ENCODE measurements at regions not wholly inside any gene's neighbourhood (a gene's known extent, or its start where the extent isn't known, plus 50 kb on each side); places are given as distances from the start of the nearest gene placed in this dataset.

GRCh38 chr1:10960411-10961299, 51.8 kb upstream of the TARDBP start:
- no peak for TF ChIP-seq JUND (IDR thresholded peaks at IDR 0.05; ENCODE audit: low read depth)
- in situ Hi-C loops (cut with HindIII; ENCODE audit: low pct_unique_long_range_greater_than_20kb, low sequenced_read_pairs) = no loop called here
- peak; percentile 67 to 78 for DNase-seq (ENCODE audit: low read depth in 1 of 2, low spot score in 1 of 2)

DNA sequence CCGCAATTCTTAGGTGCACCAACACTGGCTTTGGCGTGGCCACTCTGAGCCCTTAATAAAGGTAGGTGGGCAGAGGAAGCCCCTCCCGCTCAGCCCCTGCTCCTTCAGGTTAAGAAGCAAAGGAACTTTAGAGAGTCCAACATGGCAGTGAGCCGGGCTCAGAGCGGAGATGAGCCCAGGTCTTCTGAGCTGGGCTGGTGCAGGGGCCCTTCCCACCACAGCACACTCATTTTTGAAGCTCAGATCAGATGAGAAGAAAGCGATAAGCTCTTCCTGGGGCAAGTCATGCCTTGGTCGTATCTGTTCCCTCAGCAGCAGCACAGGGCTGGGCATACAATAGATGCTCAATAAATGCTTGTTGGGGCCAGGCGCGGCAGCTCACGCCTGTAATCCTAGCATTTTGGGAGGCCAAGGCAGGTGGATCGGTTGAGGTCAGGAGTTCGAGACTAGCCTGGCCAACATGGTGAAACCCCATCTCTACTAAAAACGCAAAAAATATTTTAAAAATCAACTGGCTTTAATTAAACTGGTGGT, 51.1 kb upstream of the TARDBP start:
- in situ Hi-C loops (cut with HindIII; ENCODE audit: low pct_unique_long_range_greater_than_20kb, low sequenced_read_pairs) = no loop called here
- no peak for TF ChIP-seq JUND (IDR thresholded peaks at IDR 0.05; ENCODE audit: low read depth)
- DNase-seq (ENCODE audit: low read depth in 1 of 2, low spot score in 1 of 2) = no peak

DNA sequence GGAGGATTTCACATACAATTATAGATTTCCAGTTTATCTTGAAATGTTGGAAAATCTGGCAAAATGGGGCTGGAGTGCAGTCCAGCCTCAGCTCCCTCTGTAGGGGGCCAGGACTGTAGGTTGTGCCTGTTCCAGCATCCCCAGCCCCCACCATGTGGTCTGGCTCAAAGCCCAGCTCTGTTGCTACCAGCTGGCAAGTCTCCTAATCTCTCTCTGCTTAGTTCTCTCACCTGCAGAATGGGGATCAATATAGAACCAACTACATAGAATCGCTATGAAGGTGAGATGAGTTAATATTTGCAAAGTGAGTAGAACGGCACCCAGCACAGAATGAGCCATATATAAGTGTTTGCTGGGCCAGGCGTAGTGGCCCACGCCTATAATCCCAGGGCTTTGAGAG, 50.0 kb upstream of the TARDBP start:
- no peak for TF ChIP-seq JUND (IDR thresholded peaks at IDR 0.05; ENCODE audit: low read depth)
- in situ Hi-C loops (cut with HindIII; ENCODE audit: low pct_unique_long_range_greater_than_20kb, low sequenced_read_pairs) = no loop called here
- no peak for DNase-seq (ENCODE audit: low read depth in 1 of 2, low spot score in 1 of 2)

All from T47D (cell line).